Osteoblast (primary cell): ENCODE measurements at regions not wholly inside any gene's neighbourhood (a gene's known extent, or its start where the extent isn't known, plus 50 kb on each side); places are given as distances from the start of the nearest gene placed in this dataset.
A peak's percentile ranks its signal among the peaks of the same experiment; 100 is the strongest.

Source experiments
- DNase-seq: peaks from one replicate; pipeline ENCODE4 v3.0.0; 2011; ENCODE audit warnings: low spot score, mixed read lengths; ENCODE audit not compliant: insufficient read length; ENCODE audit errors: missing footprints
- H2AFZ ChIP-seq: 2 replicates; pipeline ENCODE4 v1.6.0; 2011; ENCODE audit warnings: mild to moderate bottlenecking, low read length
- H3K27ac ChIP-seq: 2 replicates; pipeline ENCODE4 v1.5.1; 2011; ENCODE audit warnings: mild to moderate bottlenecking, low read depth, low read length, moderate library complexity
- H3K27me3 ChIP-seq: 2 replicates; pipeline ENCODE4 v1.6.0; 2012; ENCODE audit warnings: mild to moderate bottlenecking, control low read depth, inconsistent platforms, low read length, moderate library complexity; ENCODE audit not compliant: insufficient read depth
- H3K36me3 ChIP-seq: 2 replicates; pipeline ENCODE4 v1.5.1; 2011; ENCODE audit warnings: mild to moderate bottlenecking, low read length, control low read depth, moderate library complexity; ENCODE audit not compliant: insufficient read depth
- H3K4me1 ChIP-seq: 2 replicates; pipeline ENCODE4 v1.5.1; 2011; ENCODE audit warnings: mild to moderate bottlenecking, low read length, control low read depth, moderate library complexity; ENCODE audit not compliant: insufficient read depth
- H3K4me2 ChIP-seq: 2 replicates; pipeline ENCODE4 v1.6.0; 2011; ENCODE audit warnings: mild to moderate bottlenecking, low read length; ENCODE audit not compliant: insufficient read depth
- H3K4me3 ChIP-seq: fragments of 200-600 bp; sonication (generic); 3 replicates; pipeline ENCODE4 v1.5.1; 2012; ENCODE audit warnings: mild to moderate bottlenecking, low read length, inconsistent platforms; ENCODE audit not compliant: insufficient read depth
- H3K79me2 ChIP-seq: 2 replicates; pipeline ENCODE4 v1.6.0; 2012; ENCODE audit warnings: mild to moderate bottlenecking, low read length, control low read depth, inconsistent platforms; ENCODE audit not compliant: insufficient read depth
- H3K9me3 ChIP-seq: 2 replicates; pipeline ENCODE4 v1.5.1; 2011; ENCODE audit warnings: low read depth, low read length, control low read depth
- H4K20me1 ChIP-seq: 2 replicates; pipeline ENCODE4 v1.6.0; 2012; ENCODE audit warnings: mild to moderate bottlenecking, low read length, control low read depth; ENCODE audit not compliant: insufficient read depth
- TF ChIP-seq, protein P1 (sequence below): IDR thresholded peaks from 2 replicates; pipeline ENCODE4 v1.5.1; 2011; ENCODE audit warnings: mild to moderate bottlenecking, low read depth, low read length, moderate library complexity; ENCODE audit errors: extremely low read depth

DNA sequence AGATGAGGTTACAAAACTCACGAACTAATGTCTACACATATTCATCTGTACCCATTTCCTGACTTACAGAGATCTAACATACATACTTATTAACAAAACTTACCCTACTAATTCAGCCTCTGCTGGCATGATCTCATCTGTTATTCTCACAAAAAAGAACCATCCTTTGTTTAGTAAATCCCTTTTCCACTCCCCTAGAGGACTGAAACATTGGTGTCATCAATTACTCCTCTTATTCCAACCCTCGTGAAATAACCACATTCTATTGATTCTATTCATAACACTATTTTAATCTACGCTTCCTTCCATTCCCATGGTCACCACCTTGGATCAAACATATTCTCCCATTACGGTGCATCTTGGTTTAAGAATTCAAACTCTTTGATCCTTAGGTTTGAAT is 505.9 kb downstream of the SI start:
- Histone ChIP-seq H3K4me3 (no peak overlapping the region), H3K4me1 (no peaks in the 10 kb centered on the region), H2AFZ (no peak overlapping the region), H4K20me1 (no peaks in the 10 kb centered on the region), H3K27me3 (no peaks in the 10 kb centered on the region), H3K27ac (no peak overlapping the region), H3K9me3 (no peaks in the 10 kb centered on the region), H3K4me2 (no peak overlapping the region), H3K79me2 (no peaks in the 10 kb centered on the region), H3K36me3 (no peaks in the 10 kb centered on the region)
- DNase-seq, result no peak
- TF ChIP-seq, protein P1, sequence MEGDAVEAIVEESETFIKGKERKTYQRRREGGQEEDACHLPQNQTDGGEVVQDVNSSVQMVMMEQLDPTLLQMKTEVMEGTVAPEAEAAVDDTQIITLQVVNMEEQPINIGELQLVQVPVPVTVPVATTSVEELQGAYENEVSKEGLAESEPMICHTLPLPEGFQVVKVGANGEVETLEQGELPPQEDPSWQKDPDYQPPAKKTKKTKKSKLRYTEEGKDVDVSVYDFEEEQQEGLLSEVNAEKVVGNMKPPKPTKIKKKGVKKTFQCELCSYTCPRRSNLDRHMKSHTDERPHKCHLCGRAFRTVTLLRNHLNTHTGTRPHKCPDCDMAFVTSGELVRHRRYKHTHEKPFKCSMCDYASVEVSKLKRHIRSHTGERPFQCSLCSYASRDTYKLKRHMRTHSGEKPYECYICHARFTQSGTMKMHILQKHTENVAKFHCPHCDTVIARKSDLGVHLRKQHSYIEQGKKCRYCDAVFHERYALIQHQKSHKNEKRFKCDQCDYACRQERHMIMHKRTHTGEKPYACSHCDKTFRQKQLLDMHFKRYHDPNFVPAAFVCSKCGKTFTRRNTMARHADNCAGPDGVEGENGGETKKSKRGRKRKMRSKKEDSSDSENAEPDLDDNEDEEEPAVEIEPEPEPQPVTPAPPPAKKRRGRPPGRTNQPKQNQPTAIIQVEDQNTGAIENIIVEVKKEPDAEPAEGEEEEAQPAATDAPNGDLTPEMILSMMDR, result no peak

GRCh38 chr3:164550857-164551256 is 527.4 kb downstream of the SI start:
- H3K27me3 ChIP-seq, result no peaks in the 10 kb centered on the region
- H3K4me2 ChIP-seq, result no peak overlapping the region
- DNase-seq, result no peak
- TF ChIP-seq, protein P1, result no peak
- no peaks in the 10 kb centered on the region for H3K36me3 ChIP-seq
- no peaks in the 10 kb centered on the region for H3K79me2 ChIP-seq
- H3K4me3 ChIP-seq, result no peak overlapping the region
- no peak overlapping the region for H3K27ac ChIP-seq
- no peaks in the 10 kb centered on the region for H4K20me1 ChIP-seq
- no peak overlapping the region for H2AFZ ChIP-seq
- H3K9me3 ChIP-seq, result no peaks in the 10 kb centered on the region
- no peaks in the 10 kb centered on the region for H3K4me1 ChIP-seq

DNA sequence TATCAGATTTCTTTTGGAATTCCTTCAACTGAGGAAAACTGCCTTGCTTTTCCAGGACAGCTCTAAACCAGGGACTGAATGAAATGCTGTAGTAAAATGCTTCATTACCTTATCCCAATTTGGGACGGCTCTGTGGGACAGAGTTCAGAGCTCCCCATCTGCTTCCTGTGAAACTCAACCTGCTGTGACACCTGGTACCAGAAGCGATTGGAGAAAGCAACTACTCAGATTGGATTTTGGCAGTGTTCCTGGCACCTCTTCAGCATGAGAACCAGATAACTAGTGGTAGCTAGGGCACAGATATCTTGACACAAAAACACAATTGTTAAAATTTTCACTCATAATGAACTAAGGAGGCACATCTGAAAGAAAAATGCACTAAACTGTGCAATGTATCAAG is 539.1 kb downstream of the SI start:
- no peaks in the 10 kb centered on the region for H4K20me1 ChIP-seq
- H3K79me2 ChIP-seq, result no peaks in the 10 kb centered on the region
- no peak overlapping the region for H3K4me2 ChIP-seq
- DNase-seq, result peak; percentile 25
- H2AFZ ChIP-seq, result no peak overlapping the region
- TF ChIP-seq, protein P1, result no peak
- H3K27me3 ChIP-seq, result no peaks in the 10 kb centered on the region
- no peaks in the 10 kb centered on the region for H3K36me3 ChIP-seq
- no peaks in the 10 kb centered on the region for H3K4me1 ChIP-seq
- H3K9me3 ChIP-seq, result no peaks in the 10 kb centered on the region
- no peak overlapping the region for H3K4me3 ChIP-seq
- H3K27ac ChIP-seq, result no peak overlapping the region

- Histone ChIP-seq H4K20me1 (no peaks in the 10 kb centered on the region), H3K4me2 (no peak overlapping the region), H3K4me1 (no peaks in the 10 kb centered on the region), H2AFZ (no peak overlapping the region), H3K9me3 (no peaks in the 10 kb centered on the region), H3K27me3 (no peaks in the 10 kb centered on the region), H3K36me3 (no peaks in the 10 kb centered on the region), H3K4me3 (no peak overlapping the region), H3K79me2 (no peaks in the 10 kb centered on the region), H3K27ac (no peak overlapping the region)
- TF ChIP-seq, protein P1, result no peak
- DNase-seq, result no peak
Observed at GRCh38 chr3:164537485-164537884, 540.8 kb downstream of the SI start.
